Stimulated activated CD4-positive, alpha-beta T cell treated with anti-CD3 and anti-CD28 coated beads, Interleukin-1b, Interleukin-23, amount 100 ng/mL, for 1 hour (primary cell): ENCODE measurements at regions not wholly inside any gene's neighbourhood (a gene's known extent, or its start where the extent isn't known, plus 50 kb on each side); places are given as distances from the start of the nearest gene placed in this dataset.

ENCODE experiments used
- DNase-seq, 2 donors: peaks; one replicate each; pipeline ENCODE4 v3.0.0-alpha.2; 2020; ENCODE audit warnings: low read depth in 2 of 2

GRCh38 chr3:98963546-98963945, 62.1 kb upstream of the DCBLD2 start:
- DNase-seq = no peak

DNA sequence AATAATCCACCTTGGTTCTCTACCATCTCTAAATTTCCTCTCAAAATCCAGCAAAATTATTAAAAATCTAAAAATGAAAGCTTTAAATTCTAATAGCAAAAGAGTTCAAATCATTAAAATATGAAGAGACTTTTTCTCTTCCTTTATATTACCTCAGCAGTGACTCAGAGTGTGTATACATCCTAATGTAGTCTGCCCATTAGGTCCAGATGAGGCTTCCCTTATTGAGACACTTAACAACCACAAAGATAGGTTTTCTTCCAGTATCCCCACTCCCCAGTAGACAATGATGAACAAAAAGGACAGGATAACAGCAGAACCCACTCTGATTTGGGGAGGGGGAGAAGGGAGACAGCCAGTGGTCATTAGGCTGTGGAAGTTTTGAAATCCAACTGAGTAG, 61.5 kb upstream of the DCBLD2 start:
- DNase-seq = no peak

GRCh38 chr3:98962189-98962930, 60.9 kb upstream of the DCBLD2 start:
- no peak for DNase-seq

DNA sequence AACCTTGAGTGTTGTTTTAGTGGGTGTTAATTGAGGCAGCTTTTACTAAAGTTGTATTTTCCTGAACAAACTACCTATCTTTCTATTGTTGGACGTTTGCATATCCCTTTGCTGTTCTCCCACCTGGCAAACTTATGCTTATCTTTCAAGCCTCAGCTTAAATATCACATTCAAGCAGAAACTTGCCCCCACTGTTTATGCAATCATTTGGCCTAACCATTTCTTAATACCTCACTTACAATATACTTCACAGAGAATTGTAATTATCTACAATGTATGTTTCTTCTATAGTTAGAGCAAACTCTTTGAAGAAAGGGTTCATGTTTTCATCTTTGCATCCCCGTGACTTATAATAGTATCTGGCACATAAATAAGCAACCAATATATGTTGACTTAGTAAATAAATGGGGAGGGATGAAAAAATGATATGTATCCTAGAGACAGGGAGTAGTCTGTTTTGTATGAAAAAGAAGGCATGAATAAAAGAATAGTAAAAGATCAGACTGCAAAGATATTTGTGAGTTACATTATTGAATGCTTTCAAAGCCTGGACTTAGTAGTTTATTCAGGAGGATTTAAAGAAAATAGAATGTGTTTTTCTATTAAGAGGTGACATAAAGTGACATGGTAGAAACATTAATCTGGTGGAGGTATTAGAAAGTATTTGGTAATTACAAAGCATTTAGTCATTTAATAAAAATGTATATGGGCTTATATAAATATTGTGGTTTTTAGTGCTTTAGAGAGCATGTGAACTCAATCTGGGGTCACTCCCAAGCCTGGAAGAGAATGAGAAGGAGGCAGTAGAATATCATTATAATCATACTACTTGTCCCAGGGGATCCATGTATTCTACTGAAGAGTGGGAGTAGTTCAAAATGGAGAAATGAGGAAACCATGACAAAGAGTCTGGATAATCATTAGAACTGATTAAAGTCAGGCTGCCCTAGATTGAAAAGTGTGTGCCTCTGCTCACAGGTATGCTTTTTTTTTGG, 60.0 kb upstream of the DCBLD2 start:
- DNase-seq = no peak

- DNase-seq = no peak
These were observed 56.2 kb upstream of the DCBLD2 start for GRCh38 chr3:98957681-98958080.

DNA sequence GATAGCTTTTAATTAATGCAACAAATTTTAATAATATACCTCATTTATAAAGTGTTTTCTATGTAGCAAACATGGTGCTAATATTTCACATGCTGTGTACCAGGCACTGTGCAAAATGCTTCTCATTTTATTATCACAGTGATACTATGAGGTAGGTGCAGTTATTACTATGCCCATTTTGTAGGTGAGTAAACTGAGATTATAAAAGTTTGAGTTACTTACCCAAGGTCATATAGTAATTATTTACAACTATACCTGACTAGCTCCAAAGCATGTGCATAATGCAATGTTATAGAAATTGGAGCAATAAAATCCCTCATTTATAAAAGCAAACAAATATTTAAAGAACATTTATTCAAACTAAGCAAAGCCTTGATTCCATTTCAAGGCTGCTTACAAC, 54.5 kb upstream of the DCBLD2 start:
- no peak for DNase-seq

DNA sequence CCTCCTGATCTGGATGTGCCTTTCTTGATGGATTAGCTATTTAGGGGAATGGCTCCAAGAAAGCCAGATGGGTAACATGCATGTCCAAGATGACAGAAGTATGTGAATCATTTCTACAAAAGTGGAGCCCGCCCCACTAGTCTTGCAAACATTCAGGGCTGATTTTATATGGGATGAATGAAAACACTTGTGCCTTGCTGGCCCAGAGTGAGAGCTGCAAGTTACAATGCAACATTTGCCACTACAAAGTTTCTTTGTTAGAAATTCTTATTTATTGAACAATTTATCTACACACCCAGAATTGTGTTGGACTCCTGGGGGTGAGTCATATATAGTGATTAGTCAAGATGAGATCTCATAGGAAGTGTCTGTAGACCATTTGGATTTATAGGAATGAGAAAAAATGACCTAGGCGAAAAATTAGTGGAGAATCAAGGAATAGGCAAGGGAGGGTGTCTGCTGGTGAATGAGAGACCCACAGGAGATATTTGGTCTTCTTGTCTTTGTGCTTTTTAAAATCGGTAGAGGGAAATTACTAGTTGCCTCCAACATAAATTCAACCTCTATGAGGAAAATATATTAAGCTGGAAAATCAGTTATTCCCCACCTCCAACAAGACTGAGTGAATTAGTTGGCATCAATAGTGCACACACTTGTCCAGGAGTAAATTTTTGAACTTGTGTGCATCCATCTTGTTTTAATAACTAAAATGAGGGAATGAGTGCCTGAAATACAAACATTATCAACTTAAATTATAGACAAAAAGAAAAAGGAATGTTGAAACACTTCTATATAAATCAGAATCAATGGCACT, 53.5 kb upstream of the DCBLD2 start:
- DNase-seq = no peak

DNA sequence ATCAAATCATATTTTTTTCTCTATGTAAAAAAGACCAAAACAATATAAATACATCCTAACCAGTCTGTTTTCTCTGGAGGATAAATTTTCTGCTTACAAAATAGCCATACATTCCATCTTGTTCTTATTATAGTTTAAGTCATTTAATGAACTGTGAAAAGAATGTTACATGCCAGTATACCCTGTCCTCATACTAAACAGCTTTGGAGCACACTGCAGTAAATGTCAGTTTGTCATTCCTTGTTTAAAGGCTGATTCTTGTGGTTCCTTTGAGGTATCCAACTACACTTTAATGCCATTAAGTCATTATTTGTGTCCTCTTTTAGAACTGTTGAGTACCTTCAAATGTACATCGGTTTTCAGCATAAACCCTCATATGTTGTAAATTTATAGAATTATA, 52.7 kb upstream of the DCBLD2 start:
- no peak for DNase-seq

GRCh38 chr3:98952404-98952803, 50.9 kb upstream of the DCBLD2 start:
- no peak for DNase-seq
